ENCODE measurements at regions not wholly inside any gene's neighbourhood (a gene's known extent, or its start where the extent isn't known, plus 50 kb on each side); places are given as distances from the start of the nearest gene placed in this dataset.

- H3K79me2 ChIP-seq (ENCODE audit: low read depth) = no peaks in the 10 kb centered on the region
- POLR2A ChIA-PET (ENCODE audit: unreplicated experiment) = no interaction called here
- CTCF ChIA-PET = no interaction called here
- peak overlapping the region; percentile 95 for H3K27ac ChIP-seq
- H4K20me1 ChIP-seq (ENCODE audit: insufficient read depth) = no peaks in the 10 kb centered on the region
- H3K4me3 ChIP-seq = no peak overlapping the region
- BruUV-seq (replicated peaks) = no TSS peak
- DNase-seq = peak; percentile 49 to 55
- no peaks in the 10 kb centered on the region for H3K36me3 ChIP-seq (ENCODE audit: low read depth)
- H3K9me2 ChIP-seq (ENCODE audit: insufficient read depth) = no peaks in the 10 kb centered on the region
- intact Hi-C loops (cut with micrococcal nuclease; ENCODE audit: unreplicated experiment) = loop anchor here (5.0 kb wide), 1 partner anchor 71 kb away; the partner anchor contains the start of gene INTS6
- TF ChIP-seq EZH2 (IDR thresholded peaks at IDR 0.05; ENCODE audit: low read depth) = no peak
- no peak for TF ChIP-seq CTCF (conservative IDR thresholded peaks at IDR 0.05)
- H3K9me3 ChIP-seq (ENCODE audit: insufficient read depth, low read depth) = no peaks in the 10 kb centered on the region
- H2AFZ ChIP-seq = peak overlapping the region; percentile 73
- H3K4me1 ChIP-seq (replicated peaks; ENCODE audit: insufficient read depth) = peaks cover 57% of the 10 kb centered on the region
- peaks cover 17% of the 10 kb centered on the region for H3F3A ChIP-seq (ENCODE audit: insufficient read depth, low read depth)
- peak overlapping the region; percentile 43 for H3K4me2 ChIP-seq
- no peaks in the 10 kb centered on the region for H3K27me3 ChIP-seq (ENCODE audit: insufficient read depth, low read depth)
Observed at GRCh38 chr13:51523082-51523518, 61.2 kb upstream of the WDFY2 start.

- Histone ChIP-seq H3K9me3 (ENCODE audit: insufficient read depth, low read depth) (no peaks in the 10 kb centered on the region), H3K4me3 (no peak overlapping the region), H3K4me1 (replicated peaks; ENCODE audit: insufficient read depth) (peaks cover 52% of the 10 kb centered on the region), H3K27me3 (ENCODE audit: insufficient read depth, low read depth) (no peaks in the 10 kb centered on the region), H3K9me2 (ENCODE audit: insufficient read depth) (no peaks in the 10 kb centered on the region), H3K27ac (peak overlapping the region; percentile 95), H4K20me1 (ENCODE audit: insufficient read depth) (no peaks in the 10 kb centered on the region), H2AFZ (peak overlapping the region; percentile 40; the same call in 1 of the 2 replicates), H3K79me2 (ENCODE audit: low read depth) (no peaks in the 10 kb centered on the region), H3F3A (ENCODE audit: insufficient read depth, low read depth) (peaks cover 17% of the 10 kb centered on the region), H3K36me3 (ENCODE audit: low read depth) (no peaks in the 10 kb centered on the region), H3K4me2 (peak overlapping the region; percentile 43)
- CTCF ChIA-PET = no interaction called here
- intact Hi-C loops (cut with micrococcal nuclease; ENCODE audit: unreplicated experiment) = loop anchor here (5.0 kb wide), 1 partner anchor 72 kb away; the partner anchor contains the start of gene INTS6
- DNase-seq = peak; percentile 39 to 84
- POLR2A ChIA-PET (ENCODE audit: unreplicated experiment) = no interaction called here
- TF ChIP-seq EZH2 (IDR thresholded peaks at IDR 0.05; ENCODE audit: low read depth) (no peak), CTCF (conservative IDR thresholded peaks at IDR 0.05) (no peak)
- BruUV-seq (replicated peaks) = no TSS peak
Observed at GRCh38 chr13:51524312-51524711, 60.0 kb upstream of the WDFY2 start.

GRCh38 chr13:51524829-51525566 lies 59.3 kb upstream of the WDFY2 start:
- Histone ChIP-seq H3K4me2 (peak overlapping the region; percentile 43), H3K4me1 (replicated peaks; ENCODE audit: insufficient read depth) (peaks cover 46% of the 10 kb centered on the region), H3K79me2 (ENCODE audit: low read depth) (no peaks in the 10 kb centered on the region), H4K20me1 (ENCODE audit: insufficient read depth) (no peaks in the 10 kb centered on the region), H2AFZ (peak overlapping the region; percentile 40; the same call in 1 of the 2 replicates), H3K9me3 (ENCODE audit: insufficient read depth, low read depth) (no peaks in the 10 kb centered on the region), H3K36me3 (ENCODE audit: low read depth) (no peaks in the 10 kb centered on the region), H3K27ac (peak overlapping the region; percentile 95), H3K4me3 (no peak overlapping the region), H3K27me3 (ENCODE audit: insufficient read depth, low read depth) (no peaks in the 10 kb centered on the region), H3F3A (ENCODE audit: insufficient read depth, low read depth) (peaks cover 17% of the 10 kb centered on the region), H3K9me2 (ENCODE audit: insufficient read depth) (no peaks in the 10 kb centered on the region)
- TF ChIP-seq CTCF (conservative IDR thresholded peaks at IDR 0.05) (no peak), EZH2 (IDR thresholded peaks at IDR 0.05; ENCODE audit: low read depth) (no peak)
- BruUV-seq (replicated peaks) = no TSS peak
- ChIA-PET POLR2A (ENCODE audit: unreplicated experiment) (no interaction called here), CTCF (no interaction called here)
- no peak for DNase-seq
- intact Hi-C loops (cut with micrococcal nuclease; ENCODE audit: unreplicated experiment) = loop anchor here (5.0 kb wide), 1 partner anchor 73 kb away; the partner anchor contains the start of gene INTS6
